Skin epidermis (tissue), 12 donors: ENCODE measurements at regions not wholly inside any gene's neighbourhood (a gene's known extent, or its start where the extent isn't known, plus 50 kb on each side); places are given as distances from the start of the nearest gene placed in this dataset.
"Not testable (repeated sequence)": the region's sequence is repeated elsewhere in the genome, so short reads cannot be mapped to it uniquely, and the experiment has no call there.

Source experiments
- H3K27ac ChIP-seq, 21 experiments: fragments of 200-600 bp; sonication (generic) in 11 of 21; one replicate each; pipeline ENCODE4 v1.5.0; 2020; ENCODE audit warnings: mild to moderate bottlenecking in 3 of 21, inconsistent platforms in 2 of 21, moderate library complexity in 2 of 21
- H3K4me3 ChIP-seq, 7 experiments: fragments of 200-600 bp; sonication (generic) in 2 of 7; one replicate each; pipeline ENCODE4 v1.5.0; 2020; ENCODE audit warnings: inconsistent platforms in 2 of 7, mild to moderate bottlenecking in 2 of 7, moderate library complexity in 1 of 7

DNA sequence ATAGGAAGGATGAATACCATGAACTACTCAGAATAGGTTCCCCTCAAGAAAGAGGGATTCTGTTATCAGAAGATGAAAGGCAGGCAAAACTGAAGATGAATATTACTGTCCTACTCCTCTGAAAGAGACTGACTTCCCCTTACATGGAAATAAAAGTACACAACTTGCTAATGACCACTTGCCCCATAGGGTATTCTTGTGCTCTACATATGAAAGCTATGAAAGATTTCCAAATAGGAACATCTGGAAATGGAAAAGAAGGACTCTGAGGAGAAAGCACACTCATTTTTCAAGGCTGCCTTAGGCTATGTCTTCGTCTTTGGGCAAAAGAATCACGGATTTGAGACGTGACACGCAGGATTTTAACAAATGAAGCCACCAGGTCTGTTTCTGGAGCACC is 170.1 kb upstream of the DAB1 start:
- no peak overlapping the region for H3K4me3 ChIP-seq
- H3K27ac ChIP-seq: no peak overlapping the region

DNA sequence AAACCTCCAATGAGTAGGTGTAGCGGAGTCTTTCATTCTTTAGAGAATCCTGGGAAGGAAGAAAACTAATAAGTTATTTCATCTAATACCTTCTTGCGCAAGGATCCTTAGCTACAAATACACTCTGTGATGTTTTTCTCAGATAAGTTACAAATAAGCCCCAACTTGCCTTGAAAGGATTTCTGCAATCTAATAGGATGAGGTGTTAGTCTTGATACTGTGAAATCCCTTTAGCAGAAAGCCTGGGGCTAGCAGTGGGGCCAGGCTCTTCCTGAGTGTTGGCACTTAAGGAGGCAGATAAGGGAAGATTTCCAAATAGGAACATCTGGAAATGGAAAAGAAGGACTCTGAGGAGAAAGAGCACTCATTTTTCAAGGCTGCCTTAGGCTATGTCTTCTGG is 168.0 kb upstream of the DAB1 start:
- no peak overlapping the region for H3K27ac ChIP-seq
- H3K4me3 ChIP-seq: no peak overlapping the region

DNA sequence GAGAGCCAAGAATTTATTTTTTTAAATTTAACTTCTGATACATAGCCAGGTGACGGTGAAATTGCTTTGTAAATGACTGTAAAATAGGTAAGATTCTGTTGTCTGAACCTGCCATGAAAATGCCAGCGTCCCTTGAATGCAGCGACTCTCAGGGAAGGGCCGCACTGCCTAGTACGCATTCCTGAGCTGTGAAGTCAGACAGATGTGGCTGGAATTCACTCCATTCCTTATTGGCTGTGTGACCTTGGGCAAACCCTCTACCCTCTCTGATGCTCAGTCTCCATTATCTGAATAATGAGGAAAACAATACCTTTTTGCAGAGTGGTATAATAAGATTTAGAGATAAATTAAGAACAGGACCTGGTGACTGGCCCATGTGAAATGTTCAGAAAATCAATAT is 167.1 kb upstream of the DAB1 start:
- no peak overlapping the region for H3K4me3 ChIP-seq
- no peak overlapping the region for H3K27ac ChIP-seq

DNA sequence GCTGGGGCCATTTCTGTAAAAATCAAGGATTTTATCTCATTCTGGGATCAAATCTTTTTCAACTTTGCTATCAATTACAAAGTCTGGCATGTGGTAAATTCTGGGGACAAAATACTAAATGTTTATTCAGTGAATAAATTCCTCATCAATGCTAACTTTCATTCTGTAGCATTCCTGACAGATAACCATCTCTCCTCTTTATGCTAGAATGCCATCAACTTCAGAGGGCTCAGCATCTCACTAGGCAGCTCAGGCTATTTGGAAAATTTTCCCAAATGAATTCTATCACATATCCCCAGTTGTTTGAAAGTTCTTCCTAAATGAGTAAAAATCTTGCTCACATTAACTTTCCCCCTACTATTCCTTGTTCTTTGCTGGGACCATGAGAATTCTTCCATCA is 163.0 kb upstream of the DAB1 start:
- Histone ChIP-seq H3K27ac (no peak overlapping the region), H3K4me3 (no peak overlapping the region)

DNA sequence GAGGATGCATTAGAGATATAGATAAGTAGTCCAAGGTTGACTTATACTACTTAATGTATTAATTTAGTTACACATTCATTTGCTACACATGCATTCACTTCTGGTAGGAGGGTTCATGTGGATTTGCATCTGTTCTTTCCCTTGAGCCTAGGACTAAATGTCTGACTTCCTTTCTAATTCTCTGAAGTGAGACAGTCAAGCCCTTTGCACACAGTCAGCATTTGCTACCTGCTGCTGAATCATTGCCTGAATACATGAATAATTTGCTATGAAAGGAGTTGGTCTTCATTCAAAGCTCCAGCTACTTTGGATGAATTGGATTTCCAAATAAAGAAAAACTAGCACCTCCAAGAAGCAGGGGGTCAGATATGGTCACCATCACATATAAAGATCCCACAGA is 154.8 kb upstream of the DAB1 start:
- H3K27ac ChIP-seq: no peak overlapping the region
- no peak overlapping the region for H3K4me3 ChIP-seq

- Histone ChIP-seq H3K27ac (no peak overlapping the region), H3K4me3 (no peak overlapping the region)
Measured at GRCh38 chr1:57578099-57578498, 154.2 kb upstream of the DAB1 start.

DNA sequence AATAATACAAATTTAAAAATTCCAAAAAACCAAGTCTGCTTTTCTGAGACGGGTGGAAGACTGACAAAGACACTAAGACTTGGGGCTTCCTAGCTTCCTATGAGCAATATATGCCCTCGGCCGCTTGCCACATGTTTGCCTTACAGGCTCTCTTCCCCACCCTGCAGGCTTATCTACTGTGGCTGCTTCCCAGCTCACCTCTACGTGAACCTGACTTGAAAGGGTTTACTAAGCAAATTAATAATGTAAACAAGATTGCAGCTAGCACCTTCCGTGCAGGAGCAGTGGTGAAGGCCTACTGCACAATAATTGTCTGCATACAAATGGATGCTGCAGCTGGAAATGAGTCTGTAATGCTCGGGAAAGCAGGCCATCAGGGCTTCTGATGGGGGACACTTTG is 152.9 kb upstream of the DAB1 start:
- H3K27ac ChIP-seq: no peak overlapping the region
- no peak overlapping the region for H3K4me3 ChIP-seq

DNA sequence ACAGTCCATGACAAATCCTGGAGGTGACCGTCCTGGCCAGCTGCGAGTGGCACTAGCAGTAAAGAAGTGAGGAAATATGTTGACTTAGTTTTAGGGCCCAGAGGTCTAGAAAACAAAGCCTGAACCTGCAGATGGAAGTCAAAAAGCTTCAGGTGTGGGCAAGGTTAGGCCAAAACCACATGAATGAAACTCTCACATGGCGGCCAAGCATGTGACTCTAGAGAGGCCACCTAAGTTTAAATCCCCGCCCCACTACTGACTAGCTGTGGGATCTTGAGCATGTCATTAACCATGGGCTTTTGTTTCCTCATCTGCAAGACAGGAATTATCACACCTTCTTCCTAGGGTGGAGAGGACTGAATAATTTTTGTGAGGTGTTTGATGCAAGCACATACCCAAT is 148.2 kb upstream of the DAB1 start:
- Histone ChIP-seq H3K4me3 (no peak overlapping the region), H3K27ac (no peak overlapping the region)

DNA sequence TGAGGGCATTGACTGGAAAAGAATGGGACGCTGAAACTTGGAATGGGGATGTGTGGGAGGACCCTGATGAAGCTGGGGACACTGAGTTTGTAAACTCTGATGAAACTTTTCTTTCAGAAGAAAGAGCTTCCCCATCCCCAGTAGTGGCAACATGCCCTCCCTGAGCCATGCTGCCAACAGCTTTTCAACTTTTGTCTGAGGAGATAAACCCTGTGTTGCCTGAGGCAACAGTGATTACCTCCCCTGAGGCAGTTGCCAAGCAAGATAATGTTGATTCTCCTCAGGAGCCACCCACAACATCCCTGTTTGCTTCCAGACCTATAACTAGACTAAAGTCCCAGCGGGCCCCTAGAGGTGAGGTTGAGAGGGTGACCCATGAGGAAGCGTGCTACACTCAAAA is 134.2 kb upstream of the DAB1 start:
- not testable (repeated sequence) for H3K27ac ChIP-seq, H3K4me3 ChIP-seq

DNA sequence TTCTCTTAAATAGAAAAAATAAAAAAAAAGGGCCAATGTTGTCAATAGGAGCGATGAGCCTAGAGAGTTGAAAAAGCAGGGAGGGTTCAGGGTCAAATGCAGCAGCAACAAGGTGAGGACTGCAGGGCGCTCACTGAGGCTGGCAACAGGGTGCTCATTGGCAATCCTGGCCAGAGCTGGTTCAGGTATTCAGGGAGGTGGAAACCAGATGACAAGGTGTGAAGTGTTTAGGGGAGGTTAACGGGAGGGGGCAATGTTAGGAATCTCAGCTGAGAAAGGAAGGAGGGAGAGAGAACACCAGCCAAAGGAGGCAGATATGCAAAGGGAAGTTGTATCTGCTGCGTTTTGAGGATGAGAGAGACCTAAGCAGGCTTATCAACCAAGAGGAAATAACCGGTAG is 129.8 kb upstream of the DAB1 start:
- Histone ChIP-seq H3K4me3 (no peak overlapping the region), H3K27ac (no peak overlapping the region)

GRCh38 chr1:57551476-57551875 is 127.6 kb upstream of the DAB1 start:
- H3K27ac ChIP-seq: no peak overlapping the region
- H3K4me3 ChIP-seq: no peak overlapping the region

- Histone ChIP-seq H3K27ac (no peak overlapping the region), H3K4me3 (no peak overlapping the region)
Measured at GRCh38 chr1:57550092-57550491, 126.2 kb upstream of the DAB1 start.

DNA sequence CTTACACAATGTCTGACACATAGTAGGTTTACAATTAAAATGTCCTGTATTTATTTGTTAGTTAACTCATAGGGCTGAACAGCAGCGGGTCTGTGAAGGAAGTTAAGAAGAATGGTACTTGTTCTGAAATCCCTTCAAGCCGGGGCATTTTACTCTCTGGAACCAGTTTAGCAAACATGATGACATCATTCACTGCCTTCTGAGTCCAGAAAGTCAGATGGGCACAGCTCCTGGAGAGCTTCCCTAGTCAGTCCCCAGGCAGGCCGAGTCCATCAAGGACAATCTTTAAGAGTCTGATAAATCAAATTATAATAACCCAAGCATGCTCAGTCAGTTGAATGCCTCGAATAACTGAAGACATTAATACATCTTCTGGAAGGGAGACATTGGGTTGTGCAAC is 125.4 kb upstream of the DAB1 start:
- Histone ChIP-seq H3K27ac (no peak overlapping the region), H3K4me3 (no peak overlapping the region)

GRCh38 chr1:57546549-57547330 is 122.9 kb upstream of the DAB1 start:
- H3K27ac ChIP-seq: no peak overlapping the region
- H3K4me3 ChIP-seq: no peak overlapping the region

DNA sequence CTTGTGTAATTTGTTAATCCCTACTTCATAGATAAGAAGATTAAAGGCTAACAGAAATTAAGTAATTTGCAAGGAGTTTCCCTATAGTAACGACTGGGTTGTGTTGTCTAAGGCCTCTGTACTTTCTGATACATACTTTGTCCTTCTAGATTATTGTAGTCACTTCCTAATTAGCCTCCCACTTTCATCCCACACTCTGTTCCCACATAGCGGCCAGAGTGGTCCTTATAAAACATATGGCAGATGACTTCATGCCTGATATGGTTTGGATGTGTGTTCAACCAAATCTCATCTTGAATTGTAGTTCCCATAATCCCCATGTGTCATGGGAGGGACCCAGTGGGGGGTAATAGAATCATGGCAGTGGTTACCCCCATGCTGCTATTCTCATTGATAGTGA is 120.5 kb upstream of the DAB1 start:
- H3K4me3 ChIP-seq: no peak overlapping the region

GRCh38 chr1:57536749-57537423 is 113.0 kb upstream of the DAB1 start:
- Histone ChIP-seq H3K4me3 (no peak overlapping the region), H3K27ac (no peak overlapping the region)

More for the DNA sequence above, 120.5 kb upstream of the DAB1 start:
- no peak overlapping the region for H3K27ac ChIP-seq

DNA sequence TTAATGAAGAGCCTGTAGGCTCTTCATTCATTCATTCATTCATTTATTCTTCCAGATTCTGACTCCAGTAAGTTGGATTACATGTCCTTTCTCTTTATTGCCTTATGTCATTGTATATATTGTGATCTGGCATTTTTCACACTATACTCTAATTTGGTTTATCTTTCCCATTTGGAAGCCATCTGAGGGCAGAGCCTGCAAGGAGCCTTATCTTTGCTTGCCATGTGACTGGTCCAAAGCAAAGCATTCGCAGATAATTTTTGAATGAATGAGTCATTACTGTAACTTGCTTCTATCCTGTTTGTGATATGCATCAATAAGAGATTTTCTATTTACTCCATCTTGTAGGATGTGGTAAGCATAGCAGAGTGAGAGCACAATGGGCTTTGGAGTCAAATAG is 108.4 kb upstream of the DAB1 start:
- Histone ChIP-seq H3K27ac (no peak overlapping the region), H3K4me3 (no peak overlapping the region)

DNA sequence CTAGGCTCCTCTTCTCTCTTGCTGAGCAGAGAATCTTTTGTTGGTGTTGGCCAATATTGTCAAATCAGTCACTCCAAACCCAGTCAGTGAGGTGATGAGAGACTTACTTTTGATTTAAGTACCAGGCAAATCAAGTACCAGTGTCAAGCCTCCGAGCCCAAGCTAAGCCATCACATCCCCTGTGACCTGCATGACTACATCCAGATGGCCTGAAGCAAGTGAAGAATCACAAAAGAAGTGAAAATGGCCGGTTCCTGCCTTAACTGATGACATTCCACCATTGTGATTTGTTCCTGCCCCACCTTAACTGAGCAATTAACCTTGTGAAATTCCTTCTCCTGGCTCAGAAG is 107.0 kb upstream of the DAB1 start:
- H3K4me3 ChIP-seq, H3K27ac ChIP-seq: not testable (repeated sequence)

DNA sequence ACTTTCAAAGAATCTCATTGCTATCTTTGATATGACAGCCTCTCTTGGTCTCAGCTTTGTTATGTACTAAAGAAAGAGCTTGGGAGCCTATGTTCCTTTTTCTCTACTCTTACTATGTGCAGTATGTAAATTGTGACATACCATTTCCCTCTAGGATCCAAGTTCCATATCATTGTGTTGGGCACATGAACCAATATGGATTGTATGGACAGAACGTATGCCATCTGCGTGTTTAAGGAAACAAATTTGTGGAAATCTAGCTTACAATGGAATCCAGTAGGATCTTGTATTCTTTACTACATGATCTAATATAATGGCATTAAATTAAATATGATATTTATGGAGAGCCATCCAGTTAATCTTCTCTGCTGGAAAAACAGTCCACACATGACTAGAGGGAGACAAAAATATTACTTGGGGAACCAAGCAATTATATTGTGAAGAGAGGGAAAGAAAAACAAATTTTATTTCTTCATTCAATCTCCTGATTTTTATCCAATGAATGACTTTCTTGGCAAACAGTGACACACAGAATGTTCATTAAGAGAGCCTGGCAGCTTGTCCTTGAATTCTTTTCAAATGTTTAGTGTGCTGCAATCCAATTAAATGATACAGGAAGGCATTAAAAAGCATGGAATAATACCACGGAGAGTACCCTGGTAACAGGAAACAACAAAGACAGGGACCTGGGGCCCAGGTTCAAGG is 106.5 kb upstream of the DAB1 start:
- no peak overlapping the region for H3K27ac ChIP-seq
- no peak overlapping the region for H3K4me3 ChIP-seq

- no peak overlapping the region for H3K4me3 ChIP-seq
- H3K27ac ChIP-seq: no peak overlapping the region
Measured at GRCh38 chr1:57522575-57522974, 98.7 kb upstream of the DAB1 start.
